GM12891 (cell line): ENCODE measurements at regions not wholly inside any gene's neighbourhood (a gene's known extent, or its start where the extent isn't known, plus 50 kb on each side); places are given as distances from the start of the nearest gene placed in this dataset.
A peak's percentile ranks its signal among the peaks of the same experiment; 100 is the strongest.
"Not testable (repeated sequence)": the region's sequence is repeated elsewhere in the genome, so short reads cannot be mapped to it uniquely, and the experiment has no call there.

ENCODE experiments used
- DNase-seq: peaks from one replicate; pipeline ENCODE4 v3.0.0; 2011; ENCODE audit warnings: low spot score; ENCODE audit not compliant: insufficient read length
- FAIRE-seq: peaks from 2 replicates; lab custom pipeline; 2011; peaks lifted over from hg19 to GRCh38; lab: Jason Lieb, UNC
- PAX5 ChIP-seq: IDR thresholded peaks from 2 replicates; pipeline ENCODE4 v1.6.1; 2011; ENCODE audit warnings: low read length, moderate library complexity, mild to moderate bottlenecking; ENCODE audit not compliant: insufficient read depth, severe bottlenecking
- POLR2A ChIP-seq: IDR thresholded peaks from 2 replicates; pipeline ENCODE4 v1.6.1; 2011; ENCODE audit warnings: low read depth, low read length, control low read depth
- POLR2AphosphoS5 ChIP-seq: IDR thresholded peaks from 2 replicates; pipeline ENCODE4 v1.6.1; 2011; ENCODE audit warnings: low read depth, low read length, control low read depth
- POU2F2 ChIP-seq: IDR thresholded peaks from 2 replicates; pipeline ENCODE4 v1.6.1; 2011; ENCODE audit warnings: low read depth, mild to moderate bottlenecking, control low read depth, low read length, moderate library complexity
- SPI1 ChIP-seq: IDR thresholded peaks from 2 replicates; pipeline ENCODE4 v1.6.1; 2011; ENCODE audit warnings: low read depth, low read length, control low read depth
- TAF1 ChIP-seq: IDR thresholded peaks from 2 replicates; pipeline ENCODE4 v1.6.1; 2011; ENCODE audit warnings: low read depth, low read length, control low read depth

GRCh38 chr5:57002959-57003485 lies 51.1 kb upstream of the MIER3 start:
- TF ChIP-seq POU2F2: no peak
- TF ChIP-seq SPI1: no peak
- TF ChIP-seq POLR2A: no peak
- TF ChIP-seq TAF1: no peak
- TF ChIP-seq PAX5: no peak
- no peak for DNase-seq
- no peak for FAIRE-seq

DNA sequence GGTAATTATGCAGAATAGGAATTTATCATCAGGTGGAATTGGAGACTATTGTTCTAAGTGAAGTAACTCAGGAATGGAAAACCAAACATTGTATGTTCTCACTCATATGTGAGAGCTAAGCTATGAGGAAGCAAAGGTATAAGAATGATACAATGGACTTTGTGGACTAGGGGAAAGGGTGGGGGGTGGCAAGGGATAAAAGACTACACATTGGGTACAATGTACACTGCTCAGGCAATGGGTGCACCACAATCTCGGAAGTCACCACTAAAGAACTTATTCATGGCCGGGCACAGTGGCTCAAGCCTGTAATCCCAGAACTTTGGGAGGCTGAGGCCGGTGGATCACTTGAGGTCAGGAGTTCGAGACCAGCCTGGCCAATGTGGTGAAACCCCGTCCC lies 51.6 kb upstream of the MIER3 start:
- not testable (repeated sequence) for FAIRE-seq

GRCh38 chr5:57004800-57005199 lies 52.9 kb upstream of the MIER3 start:
- TF ChIP-seq POU2F2 (no peak), POLR2AphosphoS5 (no peak), SPI1 (no peak), TAF1 (no peak), POLR2A (no peak), PAX5 (no peak)
- DNase-seq (no peak), FAIRE-seq (no peak)

More for the DNA sequence above, 51.6 kb upstream of the MIER3 start:
- not testable (repeated sequence) for DNase-seq

DNA sequence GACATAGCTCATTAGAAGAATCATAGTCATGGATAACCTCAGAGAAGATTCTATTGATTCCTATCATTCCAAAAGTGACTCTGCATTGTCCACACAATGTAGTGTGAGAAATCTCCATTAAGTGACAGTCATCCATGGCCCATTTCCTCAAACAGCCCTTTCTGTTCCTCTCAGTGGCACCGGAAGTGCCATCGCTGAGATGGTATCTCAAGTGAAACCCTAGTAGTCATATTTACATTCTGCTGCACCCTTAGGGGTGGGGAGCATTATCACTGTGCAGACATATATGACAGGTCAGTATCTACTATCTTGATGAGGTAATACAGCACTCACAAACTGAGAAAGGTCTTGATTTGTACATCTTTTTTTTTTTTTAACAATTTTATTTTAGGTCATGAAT lies 55.4 kb upstream of the MIER3 start:
- FAIRE-seq (no peak), DNase-seq (no peak)
- TF ChIP-seq TAF1 (no peak), SPI1 (peak; percentile 42; the same call in 1 of the 2 replicates)

DNA sequence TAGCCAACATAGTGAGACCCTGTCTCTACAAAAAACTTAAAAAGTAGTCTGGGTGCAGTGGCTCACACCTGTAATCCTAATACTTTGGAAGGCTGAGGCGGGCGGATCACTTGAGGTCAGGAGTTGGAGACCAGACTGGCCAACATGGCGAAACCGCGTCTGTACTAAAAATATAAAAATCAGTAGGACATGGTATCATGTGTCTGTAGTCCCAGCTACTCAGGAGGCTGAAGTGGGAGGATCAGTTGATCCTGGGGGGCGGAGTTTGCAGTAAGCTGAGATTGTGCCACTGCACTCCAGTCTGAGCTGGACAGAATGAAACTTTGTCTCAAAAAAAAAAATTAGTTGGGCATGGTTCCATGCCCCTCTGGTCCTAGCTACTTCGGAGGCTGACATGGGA lies 57.9 kb upstream of the MIER3 start:
- DNase-seq (no peak), FAIRE-seq (no peak)
- TF ChIP-seq POU2F2 (no peak), SPI1 (no peak), PAX5 (no peak)

DNA sequence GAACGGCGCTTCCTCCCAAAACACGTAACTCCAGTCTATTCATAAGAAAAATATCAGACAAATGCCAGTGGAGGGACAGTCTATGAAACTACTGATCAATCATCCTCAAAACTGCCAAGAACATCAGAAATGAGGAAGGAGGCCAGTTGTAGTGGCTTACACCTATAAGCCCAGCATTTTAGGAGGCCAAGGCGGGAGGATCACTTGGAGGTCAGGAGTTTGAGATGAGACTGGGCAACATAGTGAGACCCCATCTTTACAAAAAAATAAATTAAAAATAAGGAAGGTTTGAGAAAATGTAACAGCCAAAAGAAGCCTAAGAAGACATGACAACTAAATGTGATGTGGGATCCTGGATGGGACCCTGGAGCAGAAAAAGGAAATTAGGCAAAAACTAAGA lies 58.9 kb upstream of the MIER3 start:
- TF ChIP-seq POLR2AphosphoS5 (no peak), PAX5 (no peak), POU2F2 (no peak), SPI1 (no peak), TAF1 (no peak), POLR2A (no peak)
- FAIRE-seq (no peak), DNase-seq (no peak)

DNA sequence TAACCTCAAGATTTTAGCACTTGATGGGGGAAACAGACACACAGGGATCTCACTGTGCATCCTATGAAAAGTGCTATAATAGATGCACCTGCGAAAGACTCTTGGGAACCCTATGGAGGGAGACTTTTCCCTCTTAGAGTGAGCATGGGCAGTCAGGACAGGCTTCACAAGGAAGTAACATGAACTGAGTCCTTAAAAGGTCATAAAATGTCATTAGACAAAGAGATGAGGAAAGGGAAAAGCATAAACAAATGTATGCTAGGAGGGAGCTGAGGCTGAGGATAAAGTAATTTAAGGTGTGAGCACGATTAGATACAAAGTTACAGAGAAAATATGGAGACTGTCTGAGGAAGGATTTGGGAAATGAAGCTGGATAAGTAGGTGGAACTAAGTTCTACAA lies 60.6 kb upstream of the MIER3 start:
- no peak for FAIRE-seq
- TF ChIP-seq POLR2AphosphoS5 (no peak), PAX5 (no peak), POLR2A (no peak), TAF1 (no peak), POU2F2 (no peak), SPI1 (no peak)
- DNase-seq: no peak

- DNase-seq: no peak
- TF ChIP-seq PAX5: no peak
- TF ChIP-seq POU2F2: no peak
- no peak for TF ChIP-seq POLR2AphosphoS5
- TF ChIP-seq POLR2A: no peak
- no peak for TF ChIP-seq SPI1
- TF ChIP-seq TAF1: no peak
- no peak for FAIRE-seq
Observed at GRCh38 chr5:57025961-57026360, 74.0 kb upstream of the MIER3 start.

- TF ChIP-seq POLR2A (no peak), POU2F2 (no peak), TAF1 (no peak), POLR2AphosphoS5 (no peak), SPI1 (no peak), PAX5 (no peak)
- DNase-seq: no peak
- FAIRE-seq: no peak
Observed at GRCh38 chr5:57028161-57028560, 76.2 kb upstream of the MIER3 start.

DNA sequence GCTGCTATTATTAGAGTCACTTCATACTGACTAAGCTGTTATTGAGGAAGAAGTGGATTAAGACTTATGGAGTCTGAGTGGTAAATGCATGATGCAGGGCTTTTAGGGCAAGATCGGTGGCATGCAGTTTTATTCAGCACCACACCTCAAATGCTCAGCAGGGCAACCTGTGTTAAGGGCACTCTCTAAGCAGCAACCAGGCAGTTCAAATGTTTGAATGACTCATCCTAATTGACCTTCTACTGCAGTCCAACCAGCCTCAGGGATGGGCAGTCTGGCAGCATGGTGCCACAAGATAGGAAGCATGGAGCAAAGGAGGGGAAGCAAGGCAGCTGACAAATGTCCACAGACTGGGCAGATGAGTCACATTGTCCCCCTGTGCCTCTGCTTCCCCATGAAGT lies 80.2 kb upstream of the MIER3 start:
- DNase-seq (no peak), FAIRE-seq (no peak)
- TF ChIP-seq POU2F2: no peak
- TF ChIP-seq TAF1: no peak
- TF ChIP-seq PAX5: no peak
- TF ChIP-seq POLR2A: no peak
- no peak for TF ChIP-seq POLR2AphosphoS5
- no peak for TF ChIP-seq SPI1

GRCh38 chr5:57033103-57033502 lies 81.2 kb upstream of the MIER3 start:
- DNase-seq (no peak), FAIRE-seq (no peak)
- TF ChIP-seq POU2F2: no peak
- TF ChIP-seq POLR2A: no peak
- no peak for TF ChIP-seq SPI1
- TF ChIP-seq POLR2AphosphoS5: no peak
- no peak for TF ChIP-seq TAF1
- TF ChIP-seq PAX5: no peak

- TF ChIP-seq POLR2AphosphoS5 (no peak), POLR2A (no peak), TAF1 (no peak), PAX5 (no peak), SPI1 (no peak), POU2F2 (no peak)
- FAIRE-seq (no peak), DNase-seq (no peak)
Observed at GRCh38 chr5:57033503-57033902, 81.6 kb upstream of the MIER3 start.
